ENCODE measurements at regions not wholly inside any gene's neighbourhood (a gene's known extent, or its start where the extent isn't known, plus 50 kb on each side); places are given as distances from the start of the nearest gene placed in this dataset.

- WGBS (ENCODE audit: insufficient coverage) = no CpG with 5 or more reads among the region's 2 CpGs
- no peak for ATAC-seq (replicated peaks in 1 of 4)
- no peak overlapping the region for H3K4me3 ChIP-seq (ENCODE audit: control insufficient read depth in 1 of 2, extremely low read depth in 1 of 2, low read length in 1 of 2)
- no peak overlapping the region for H3K27ac ChIP-seq (ENCODE audit: low read length)
- no peaks in the 10 kb centered on the region for H3K4me1 ChIP-seq (ENCODE audit: control insufficient read depth in 1 of 2, extremely low read depth in 1 of 2, insufficient read depth in 2 of 2, low read length in 2 of 2)
- Mint-ChIP-seq H3K27ac (no peak overlapping the region), H3K4me1 (no peaks in the 10 kb centered on the region), H3K27me3 (peaks cover 11 to 28% of the 10 kb centered on the region in 2 donors), H3K9me3 (no peaks in the 10 kb centered on the region), H3K4me3 (no peak overlapping the region), H3K36me3 (no peaks in the 10 kb centered on the region)
- no peaks in the 10 kb centered on the region for H3K36me3 ChIP-seq (ENCODE audit: control insufficient read depth in 2 of 2, extremely low read depth in 1 of 2, insufficient read depth in 1 of 2, low read length in 1 of 2)
- no peak for DNase-seq
- ChIA-PET CTCF (no interaction called here), POLR2A (no interaction called here)
- no peaks in the 10 kb centered on the region for H3K9me3 ChIP-seq
- peaks cover 0 to 3% of the 10 kb centered on the region in 2 experiments for H3K27me3 ChIP-seq (replicated peaks in 1 of 2; ENCODE audit: control insufficient read depth in 2 of 2, extremely low read depth in 1 of 2, insufficient read depth in 2 of 2, low read length in 1 of 2)
Measured at GRCh38 chr6:1118287-1118647, 193.6 kb upstream of the FOXQ1 start.

DNA sequence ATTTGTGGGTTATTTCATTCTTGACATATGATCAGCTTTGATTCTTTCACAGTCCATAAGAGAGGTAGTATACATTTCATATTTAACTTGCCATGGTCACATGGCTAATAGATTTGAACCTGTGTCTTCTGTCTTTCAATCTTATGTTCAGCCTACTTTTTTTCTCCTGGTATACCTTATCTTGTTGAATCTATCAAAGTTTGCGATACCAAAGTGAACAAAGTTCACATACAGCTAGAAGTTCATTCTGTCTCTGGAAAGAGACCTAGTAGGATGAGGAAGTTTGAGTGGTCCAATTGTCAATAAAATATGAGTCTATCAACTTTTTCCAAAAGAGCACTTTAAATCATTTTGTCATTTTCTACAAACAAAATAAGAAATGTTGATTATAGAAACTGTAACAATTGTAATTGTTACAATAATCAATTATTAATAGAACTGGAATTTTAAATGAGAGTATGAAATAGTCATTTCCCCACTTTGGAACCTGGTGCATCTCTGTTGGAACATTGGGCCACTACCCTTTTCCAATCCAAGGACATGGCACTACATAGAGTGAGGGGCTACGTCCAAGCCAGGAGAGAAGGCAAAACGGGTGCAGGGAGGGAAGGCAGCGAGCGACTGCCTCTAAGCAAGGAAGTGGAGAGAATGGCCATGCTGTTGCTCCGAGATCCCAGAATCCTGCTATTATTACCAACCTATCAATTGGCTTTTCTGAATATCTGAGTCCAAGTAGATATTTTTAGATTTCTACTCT, 194.2 kb upstream of the FOXQ1 start:
- no peak for ATAC-seq (replicated peaks in 1 of 4)
- ChIA-PET CTCF (no interaction called here), POLR2A (no interaction called here)
- H3K4me3 ChIP-seq (ENCODE audit: control insufficient read depth in 1 of 2, extremely low read depth in 1 of 2, low read length in 1 of 2) = no peak overlapping the region
- no peaks in the 10 kb centered on the region for H3K9me3 ChIP-seq
- no peak overlapping the region for H3K27ac ChIP-seq (ENCODE audit: low read length)
- Mint-ChIP-seq H3K27me3 (peaks cover 13 to 32% of the 10 kb centered on the region in 2 donors), H3K27ac (no peak overlapping the region), H3K9me3 (no peaks in the 10 kb centered on the region), H3K4me1 (no peaks in the 10 kb centered on the region), H3K36me3 (no peaks in the 10 kb centered on the region), H3K4me3 (no peak overlapping the region)
- DNase-seq = no peak
- WGBS (ENCODE audit: insufficient coverage) = no CpG with 5 or more reads among the region's 6 CpGs
- peaks cover 0 to 3% of the 10 kb centered on the region in 2 experiments for H3K27me3 ChIP-seq (replicated peaks in 1 of 2; ENCODE audit: control insufficient read depth in 2 of 2, extremely low read depth in 1 of 2, insufficient read depth in 2 of 2, low read length in 1 of 2)
- H3K36me3 ChIP-seq (ENCODE audit: control insufficient read depth in 2 of 2, extremely low read depth in 1 of 2, insufficient read depth in 1 of 2, low read length in 1 of 2) = no peaks in the 10 kb centered on the region
- no peaks in the 10 kb centered on the region for H3K4me1 ChIP-seq (ENCODE audit: control insufficient read depth in 1 of 2, extremely low read depth in 1 of 2, insufficient read depth in 2 of 2, low read length in 2 of 2)

GRCh38 chr6:1116149-1116548, 195.7 kb upstream of the FOXQ1 start:
- H3K9me3 ChIP-seq = no peaks in the 10 kb centered on the region
- no peaks in the 10 kb centered on the region for H3K4me1 ChIP-seq (ENCODE audit: control insufficient read depth in 1 of 2, extremely low read depth in 1 of 2, insufficient read depth in 2 of 2, low read length in 2 of 2)
- peaks cover 0 to 3% of the 10 kb centered on the region in 2 experiments for H3K27me3 ChIP-seq (replicated peaks in 1 of 2; ENCODE audit: control insufficient read depth in 2 of 2, extremely low read depth in 1 of 2, insufficient read depth in 2 of 2, low read length in 1 of 2)
- H3K27ac ChIP-seq (ENCODE audit: low read length) = no peak overlapping the region
- DNase-seq (no peak), ATAC-seq (replicated peaks in 1 of 4) (no peak)
- Mint-ChIP-seq H3K4me1 (no peaks in the 10 kb centered on the region), H3K9me3 (no peaks in the 10 kb centered on the region), H3K36me3 (no peaks in the 10 kb centered on the region), H3K27ac (no peak overlapping the region), H3K27me3 (peaks cover 10 to 29% of the 10 kb centered on the region in 2 donors), H3K4me3 (no peak overlapping the region)
- 74% methylated on average over 2 of the region's 3 CpGs for whole genome bisulfite sequencing (ENCODE audit: insufficient coverage)
- no peaks in the 10 kb centered on the region for H3K36me3 ChIP-seq (ENCODE audit: control insufficient read depth in 2 of 2, extremely low read depth in 1 of 2, insufficient read depth in 1 of 2, low read length in 1 of 2)
- CTCF ChIA-PET = no interaction called here
- POLR2A ChIA-PET = no interaction called here
- no peak overlapping the region for H3K4me3 ChIP-seq (ENCODE audit: control insufficient read depth in 1 of 2, extremely low read depth in 1 of 2, low read length in 1 of 2)

DNA sequence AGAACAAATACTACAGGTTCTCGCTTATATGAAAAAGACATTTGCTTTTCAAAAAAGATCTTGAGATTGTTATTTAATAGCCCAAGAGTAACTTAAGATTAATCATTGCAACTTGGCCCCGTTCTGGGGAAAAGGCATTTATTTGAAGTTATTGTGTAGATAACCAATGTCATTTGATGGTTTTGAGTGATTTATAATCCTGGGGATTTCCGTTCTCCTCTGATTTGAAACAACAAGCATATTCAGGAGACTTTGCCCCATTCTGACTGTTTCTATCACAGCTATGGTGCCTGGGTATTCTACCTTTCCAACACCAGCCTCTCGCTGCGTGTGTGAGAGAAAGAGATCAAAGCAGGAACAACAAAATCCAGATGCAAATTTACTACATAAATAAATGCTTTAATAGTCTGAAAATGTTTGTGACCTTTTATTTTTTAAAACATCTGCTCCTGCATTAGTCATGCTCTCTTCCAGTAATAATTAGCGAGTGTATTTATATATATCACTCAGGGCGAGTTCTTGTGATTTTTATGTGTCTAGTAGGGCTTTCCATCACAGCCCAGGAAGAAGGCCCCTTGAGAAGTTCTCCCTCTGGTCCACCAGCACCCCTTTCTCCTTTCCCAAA, 197.9 kb upstream of the FOXQ1 start:
- WGBS (ENCODE audit: insufficient coverage) = no CpG with 5 or more reads among the region's 7 CpGs
- Histone ChIP-seq H3K27ac (ENCODE audit: low read length) (no peak overlapping the region), H3K9me3 (no peaks in the 10 kb centered on the region), H3K4me3 (ENCODE audit: control insufficient read depth in 1 of 2, extremely low read depth in 1 of 2, low read length in 1 of 2) (no peak overlapping the region), H3K4me1 (ENCODE audit: control insufficient read depth in 1 of 2, extremely low read depth in 1 of 2, insufficient read depth in 2 of 2, low read length in 2 of 2) (no peaks in the 10 kb centered on the region), H3K36me3 (ENCODE audit: control insufficient read depth in 2 of 2, extremely low read depth in 1 of 2, insufficient read depth in 1 of 2, low read length in 1 of 2) (no peaks in the 10 kb centered on the region), H3K27me3 (replicated peaks in 1 of 2; ENCODE audit: control insufficient read depth in 2 of 2, extremely low read depth in 1 of 2, insufficient read depth in 2 of 2, low read length in 1 of 2) (no peaks in the 10 kb centered on the region)
- Mint-ChIP-seq H3K4me1 (no peaks in the 10 kb centered on the region), H3K4me3 (no peak overlapping the region), H3K36me3 (no peaks in the 10 kb centered on the region), H3K9me3 (no peaks in the 10 kb centered on the region), H3K27ac (no peak overlapping the region), H3K27me3 (peaks cover 10 to 24% of the 10 kb centered on the region in 2 donors)
- ChIA-PET POLR2A (no interaction called here), CTCF (no interaction called here)
- ATAC-seq (replicated peaks in 1 of 4) (no peak), DNase-seq (no peak)

- POLR2A ChIA-PET = no interaction called here
- DNase-seq (no peak), ATAC-seq (replicated peaks in 1 of 4) (no peak)
- Mint-ChIP-seq H3K36me3 (no peaks in the 10 kb centered on the region), H3K4me3 (no peak overlapping the region), H3K4me1 (no peaks in the 10 kb centered on the region), H3K27ac (no peak overlapping the region), H3K27me3 (peaks cover 14 to 23% of the 10 kb centered on the region in 2 donors), H3K9me3 (peaks cover 0 to 2% (median 0%) of the 10 kb centered on the region in 3 donors)
- H3K4me1 ChIP-seq (ENCODE audit: control insufficient read depth in 1 of 2, extremely low read depth in 1 of 2, insufficient read depth in 2 of 2, low read length in 2 of 2) = no peaks in the 10 kb centered on the region
- H3K9me3 ChIP-seq = no peaks in the 10 kb centered on the region
- H3K27ac ChIP-seq (ENCODE audit: low read length) = no peak overlapping the region
- H3K36me3 ChIP-seq (ENCODE audit: control insufficient read depth in 2 of 2, extremely low read depth in 1 of 2, insufficient read depth in 1 of 2, low read length in 1 of 2) = no peaks in the 10 kb centered on the region
- WGBS (ENCODE audit: insufficient coverage) = 71% methylated on average over 1 of the region's 6 CpGs
- H3K4me3 ChIP-seq (ENCODE audit: control insufficient read depth in 1 of 2, extremely low read depth in 1 of 2, low read length in 1 of 2) = no peak overlapping the region
- CTCF ChIA-PET = no interaction called here
- H3K27me3 ChIP-seq (replicated peaks in 1 of 2; ENCODE audit: control insufficient read depth in 2 of 2, extremely low read depth in 1 of 2, insufficient read depth in 2 of 2, low read length in 1 of 2) = peaks cover 0 to 3% of the 10 kb centered on the region in 2 experiments
Measured at GRCh38 chr6:1111361-1111760, 200.5 kb upstream of the FOXQ1 start.

GRCh38 chr6:1110941-1111349, 201.0 kb upstream of the FOXQ1 start:
- Mint-ChIP-seq H3K36me3 (no peaks in the 10 kb centered on the region), H3K9me3 (peaks cover 0 to 2% (median 0%) of the 10 kb centered on the region in 3 donors)
- CTCF ChIA-PET = no interaction called here

More at GRCh38 chr6:1110941-1111349, 201.0 kb upstream of the FOXQ1 start:
- H3K27me3 Mint-ChIP-seq = peaks cover 12 to 20% of the 10 kb centered on the region in 2 donors
- H3K27ac ChIP-seq (ENCODE audit: low read length) = no peak overlapping the region
- peaks cover 0 to 3% of the 10 kb centered on the region in 2 experiments for H3K27me3 ChIP-seq (replicated peaks in 1 of 2; ENCODE audit: control insufficient read depth in 2 of 2, extremely low read depth in 1 of 2, insufficient read depth in 2 of 2, low read length in 1 of 2)
- no peak overlapping the region for H3K4me3 Mint-ChIP-seq
- DNase-seq (no peak), ATAC-seq (replicated peaks in 1 of 4) (no peak)
- no peaks in the 10 kb centered on the region for H3K4me1 ChIP-seq (ENCODE audit: control insufficient read depth in 1 of 2, extremely low read depth in 1 of 2, insufficient read depth in 2 of 2, low read length in 2 of 2)
- H3K27ac Mint-ChIP-seq = no peak overlapping the region
- POLR2A ChIA-PET = no interaction called here
- H3K9me3 ChIP-seq = no peaks in the 10 kb centered on the region
- H3K4me3 ChIP-seq (ENCODE audit: control insufficient read depth in 1 of 2, extremely low read depth in 1 of 2, low read length in 1 of 2) = no peak overlapping the region
- 86% methylated on average over 9 of the region's 12 CpGs for WGBS (ENCODE audit: insufficient coverage)
- no peaks in the 10 kb centered on the region for H3K36me3 ChIP-seq (ENCODE audit: control insufficient read depth in 2 of 2, extremely low read depth in 1 of 2, insufficient read depth in 1 of 2, low read length in 1 of 2)
- H3K4me1 Mint-ChIP-seq = no peaks in the 10 kb centered on the region
